ENCODE measurements at regions not wholly inside any gene's neighbourhood (a gene's known extent, or its start where the extent isn't known, plus 50 kb on each side); places are given as distances from the start of the nearest gene placed in this dataset.

GRCh38 chr3:189041482-189042090 is 130.2 kb upstream of the TPRG1 start:
- in situ Hi-C loops (cut with MboI; ENCODE audit: low sequenced_read_pairs) = no loop called here

DNA sequence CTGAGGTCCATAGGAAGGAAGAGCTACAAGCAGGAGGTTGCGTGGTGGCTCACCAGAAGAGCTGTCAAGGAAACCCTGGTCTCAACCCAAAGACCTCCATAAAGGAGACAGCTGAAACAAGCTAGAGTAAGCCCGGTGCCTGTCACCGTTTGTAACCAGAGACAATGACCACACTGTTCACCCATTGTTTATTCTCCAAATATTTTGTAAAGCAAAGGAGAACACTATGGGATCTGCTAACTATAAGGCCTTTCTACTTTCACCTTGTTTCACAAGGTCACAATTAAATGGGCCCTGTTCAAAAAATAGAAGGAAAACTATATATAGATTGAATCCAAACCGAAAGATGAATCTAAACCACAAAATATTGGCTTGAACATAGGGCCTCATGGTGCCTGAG is 128.9 kb upstream of the TPRG1 start:
- in situ Hi-C loops (cut with MboI; ENCODE audit: low sequenced_read_pairs) = no loop called here

DNA sequence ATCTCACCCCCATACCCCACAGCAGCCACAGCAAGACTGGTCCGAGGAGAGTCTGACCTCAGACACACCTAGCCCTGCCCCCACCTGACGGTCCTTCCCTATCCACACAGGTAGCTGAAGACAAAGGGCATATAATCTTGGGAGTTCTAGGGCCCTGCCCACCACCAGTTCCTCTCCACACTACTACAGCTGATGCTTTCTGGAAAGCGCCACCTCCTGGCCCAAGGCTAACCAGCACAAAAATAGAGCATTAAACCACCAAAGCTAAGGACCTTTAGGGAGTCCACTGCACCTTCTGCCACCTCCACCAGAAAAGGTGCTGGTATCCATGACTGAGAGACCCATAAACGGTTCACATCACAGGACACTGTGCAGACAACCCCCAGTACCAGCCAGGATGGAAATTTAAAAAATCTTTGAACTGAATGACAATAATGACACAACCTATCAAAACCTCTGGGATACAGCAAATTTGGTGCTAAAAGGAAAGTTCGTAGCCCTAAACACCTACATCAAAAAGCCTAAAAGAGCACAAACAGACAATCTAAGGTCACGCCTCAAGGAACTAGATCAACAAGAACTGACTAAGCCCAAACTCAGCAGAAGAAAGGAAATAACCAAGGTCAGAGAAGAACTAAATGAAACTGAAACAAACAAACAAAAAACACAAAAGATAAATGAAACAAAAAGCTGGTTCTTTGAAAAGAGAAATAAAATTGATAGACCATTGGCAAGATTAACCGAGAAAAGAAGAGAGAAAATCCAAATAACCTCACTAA is 122.1 kb upstream of the TPRG1 start:
- in situ Hi-C loops (cut with MboI; ENCODE audit: low sequenced_read_pairs) = no loop called here

- in situ Hi-C loops (cut with MboI; ENCODE audit: low sequenced_read_pairs) = no loop called here
Measured at GRCh38 chr3:189053322-189053721, 118.4 kb upstream of the TPRG1 start.

DNA sequence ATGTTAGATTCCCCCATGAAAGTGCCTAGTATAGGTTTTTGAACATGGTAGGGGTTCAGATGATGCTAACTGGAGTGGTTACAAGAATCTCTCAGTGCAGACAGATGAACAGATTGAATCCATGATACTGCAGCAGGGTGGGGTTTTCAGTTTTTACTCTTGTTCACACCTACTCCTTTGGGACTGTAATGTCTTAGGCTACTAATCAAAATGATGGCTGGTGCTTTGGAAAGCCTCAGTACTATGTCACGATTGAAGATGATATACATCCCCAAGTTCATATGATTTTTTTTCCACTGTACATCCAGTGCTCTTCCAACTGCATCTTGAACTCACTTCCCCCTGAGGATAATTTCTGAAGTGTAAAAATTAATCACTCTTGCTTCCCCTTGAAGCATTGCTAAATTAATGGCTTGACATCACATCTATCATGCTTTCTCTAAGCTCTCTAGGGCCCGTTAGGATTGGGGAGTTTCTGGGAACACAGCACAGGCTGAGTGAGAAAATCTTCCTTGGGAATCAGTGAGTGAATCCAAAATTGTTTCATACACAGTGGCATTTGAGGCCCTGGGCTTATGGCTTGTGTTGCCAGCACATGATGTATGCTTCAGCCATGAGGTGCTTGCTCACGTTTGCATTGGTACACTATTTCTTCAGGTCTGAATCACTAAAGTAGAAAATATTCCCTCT is 115.0 kb upstream of the TPRG1 start:
- in situ Hi-C loops (cut with MboI; ENCODE audit: low sequenced_read_pairs) = no loop called here

GRCh38 chr3:189057369-189057768 is 114.4 kb upstream of the TPRG1 start:
- in situ Hi-C loops (cut with MboI; ENCODE audit: low sequenced_read_pairs) = no loop called here

- in situ Hi-C loops (cut with MboI; ENCODE audit: low sequenced_read_pairs) = no loop called here
Measured at GRCh38 chr3:189058071-189058470, 113.7 kb upstream of the TPRG1 start.

GRCh38 chr3:189070965-189071364 is 100.8 kb upstream of the TPRG1 start:
- in situ Hi-C loops (cut with MboI; ENCODE audit: low sequenced_read_pairs) = no loop called here

DNA sequence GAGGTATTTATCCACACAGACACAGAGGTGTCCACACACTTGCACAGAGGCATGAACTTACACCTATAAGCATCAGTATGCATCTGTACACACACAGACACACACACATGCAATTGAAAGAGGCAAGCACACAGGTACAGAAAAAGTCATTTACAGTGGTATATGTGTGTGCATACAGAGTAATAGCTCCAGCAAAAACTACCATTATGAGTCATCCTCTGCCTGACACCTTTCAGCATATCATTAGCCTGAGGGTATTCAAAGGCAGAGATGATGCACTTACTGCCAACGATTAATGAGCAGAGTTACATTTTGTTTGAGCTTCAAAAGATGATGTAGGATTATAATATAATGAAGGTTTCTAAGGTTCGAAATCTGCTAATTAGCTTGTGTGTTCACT is 100.3 kb upstream of the TPRG1 start:
- in situ Hi-C loops (cut with MboI; ENCODE audit: low sequenced_read_pairs) = no loop called here

DNA sequence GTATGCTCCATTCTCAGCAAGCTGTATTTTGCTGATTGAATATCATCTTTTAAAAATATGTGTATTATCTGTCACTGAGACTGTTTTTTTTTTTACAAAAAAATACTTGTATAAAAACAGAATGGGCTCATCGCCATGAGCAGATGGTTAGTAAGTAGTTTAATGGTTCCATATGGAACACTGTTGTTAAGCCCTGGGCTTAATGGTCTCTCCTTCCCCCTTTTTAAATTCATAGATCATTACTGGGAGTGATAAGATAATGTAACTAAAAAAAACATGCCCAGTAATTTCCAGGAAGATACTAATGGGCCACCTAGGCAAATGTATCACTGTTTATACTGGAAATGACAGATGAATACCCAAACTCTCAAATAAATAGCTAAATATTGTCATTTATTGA is 95.3 kb upstream of the TPRG1 start:
- in situ Hi-C loops (cut with MboI; ENCODE audit: low sequenced_read_pairs) = no loop called here

DNA sequence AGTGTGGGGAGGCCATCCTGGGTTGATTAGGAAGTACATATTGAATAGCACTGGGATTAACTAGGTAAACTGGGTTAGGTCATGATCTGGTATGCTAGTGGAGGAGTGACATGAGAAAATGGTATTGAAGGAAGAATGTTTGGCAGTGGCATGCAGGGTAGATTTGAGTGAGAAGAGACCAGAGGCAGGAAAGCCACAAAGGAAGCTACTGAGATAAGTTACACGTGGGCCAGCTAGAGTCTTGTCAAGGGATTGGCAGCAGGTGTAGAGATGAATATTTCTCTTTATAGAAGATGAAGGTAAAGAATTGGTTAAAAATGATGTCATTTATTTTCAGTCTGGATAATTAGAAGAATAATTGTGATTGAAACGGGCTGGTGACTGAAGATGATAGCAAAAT is 91.0 kb upstream of the TPRG1 start:
- in situ Hi-C loops (cut with MboI; ENCODE audit: low sequenced_read_pairs) = no loop called here

- in situ Hi-C loops (cut with MboI; ENCODE audit: low sequenced_read_pairs) = no loop called here
Measured at GRCh38 chr3:189082666-189083427, 88.9 kb upstream of the TPRG1 start.

- in situ Hi-C loops (cut with MboI; ENCODE audit: low sequenced_read_pairs) = no loop called here
Measured at GRCh38 chr3:189084620-189085019, 87.2 kb upstream of the TPRG1 start.

DNA sequence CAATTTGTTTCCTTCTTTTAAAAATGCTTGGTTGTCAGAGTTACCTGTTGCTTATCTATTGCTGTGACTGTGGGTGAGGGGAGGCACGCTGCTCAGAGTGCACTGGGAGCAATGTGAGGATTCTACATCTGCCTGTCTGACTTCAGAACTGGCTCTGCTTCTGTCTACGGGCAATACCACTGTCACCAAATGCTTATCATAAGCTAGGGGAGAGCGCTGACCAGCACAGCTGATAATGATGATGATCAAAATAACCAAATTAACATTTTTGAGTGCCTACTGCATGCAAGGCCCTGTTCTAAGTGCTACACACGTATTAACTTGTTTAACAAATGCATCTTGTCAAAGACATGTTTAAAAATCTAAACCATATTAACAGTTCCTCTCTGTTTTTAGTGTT is 79.2 kb upstream of the TPRG1 start:
- in situ Hi-C loops (cut with MboI; ENCODE audit: low sequenced_read_pairs) = no loop called here

- in situ Hi-C loops (cut with MboI; ENCODE audit: low sequenced_read_pairs) = no loop called here
Measured at GRCh38 chr3:189094539-189094938, 77.2 kb upstream of the TPRG1 start.

DNA sequence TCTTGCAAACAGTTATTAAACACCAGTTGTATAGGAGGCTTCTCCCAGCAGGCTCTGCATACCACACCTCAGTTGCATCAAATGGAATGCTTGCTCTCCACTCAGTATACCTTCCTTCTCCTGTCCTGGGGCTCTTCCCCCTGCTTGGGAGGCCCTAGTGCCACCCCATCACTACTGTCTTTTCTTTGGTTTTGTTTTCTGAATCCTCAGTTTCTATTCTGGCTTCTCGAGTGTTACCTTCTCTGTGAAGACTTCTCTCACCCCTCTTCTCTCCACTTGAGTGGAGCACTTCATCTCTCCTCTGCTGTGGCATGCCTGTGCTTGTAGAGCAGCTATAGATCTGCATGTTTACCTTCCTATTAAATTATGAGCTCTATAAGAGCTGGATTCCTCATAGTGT is 75.7 kb upstream of the TPRG1 start:
- in situ Hi-C loops (cut with MboI; ENCODE audit: low sequenced_read_pairs) = no loop called here

DNA sequence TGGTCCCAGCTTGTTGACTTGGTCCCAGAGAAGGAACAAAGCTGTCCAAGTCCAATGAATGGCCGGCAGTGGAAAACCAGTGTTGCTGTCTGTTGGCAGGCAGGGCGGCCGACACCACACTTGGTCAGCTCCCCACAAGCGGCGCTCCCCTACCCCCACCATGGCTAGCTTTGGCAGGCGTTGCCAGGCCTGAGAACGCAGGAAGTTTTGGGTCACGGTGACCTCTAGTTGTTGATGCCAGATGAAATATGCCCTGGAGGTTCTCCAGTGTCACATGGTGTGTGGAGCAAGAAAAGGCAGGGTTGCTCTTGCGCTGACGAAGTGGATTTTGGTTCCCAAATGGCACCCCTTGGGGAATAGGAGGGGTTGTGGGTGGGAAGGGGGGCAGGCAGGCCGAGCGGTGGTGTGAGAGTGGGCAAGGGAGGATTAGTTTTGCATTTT is 72.7 kb upstream of the TPRG1 start:
- in situ Hi-C loops (cut with MboI; ENCODE audit: low sequenced_read_pairs) = no loop called here

DNA sequence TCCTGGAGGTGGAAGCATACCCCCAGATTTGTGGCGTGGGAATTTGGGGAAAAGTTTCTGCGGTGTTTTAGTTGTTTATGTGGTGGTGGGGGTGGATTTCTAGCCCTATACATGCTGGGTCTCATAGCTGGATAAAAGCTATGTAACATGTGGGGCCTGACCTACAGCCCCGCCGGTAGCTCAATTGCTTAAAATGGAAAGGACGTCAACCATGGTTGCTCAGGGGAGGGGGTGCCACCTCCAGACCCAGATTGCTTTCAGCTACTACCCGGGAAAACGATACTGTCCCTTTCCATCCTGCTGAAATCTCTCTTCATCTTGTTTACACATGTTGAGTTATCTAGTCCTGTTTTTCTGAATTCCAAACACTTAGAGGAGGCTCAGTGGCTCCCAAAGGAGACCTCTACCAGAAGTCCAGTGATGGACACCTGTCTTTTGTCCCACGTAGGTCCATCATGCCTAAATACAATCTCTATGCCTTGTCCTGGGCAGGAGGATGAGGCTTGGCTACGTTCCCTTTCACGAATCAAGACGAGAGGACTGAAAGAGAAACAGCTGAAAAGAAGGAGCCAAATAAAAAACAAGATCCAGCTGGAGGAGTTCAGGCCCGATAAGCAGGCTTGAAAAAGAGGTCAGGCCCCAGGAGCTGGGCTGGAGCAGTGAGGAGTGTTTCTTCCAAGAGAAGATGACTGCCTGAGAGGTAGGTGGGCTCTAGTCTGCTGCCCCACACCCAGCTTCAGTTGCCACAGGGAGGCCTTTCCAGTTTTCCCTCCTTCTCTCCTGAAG is 72.1 kb upstream of the TPRG1 start:
- in situ Hi-C loops (cut with MboI; ENCODE audit: low sequenced_read_pairs) = no loop called here

DNA sequence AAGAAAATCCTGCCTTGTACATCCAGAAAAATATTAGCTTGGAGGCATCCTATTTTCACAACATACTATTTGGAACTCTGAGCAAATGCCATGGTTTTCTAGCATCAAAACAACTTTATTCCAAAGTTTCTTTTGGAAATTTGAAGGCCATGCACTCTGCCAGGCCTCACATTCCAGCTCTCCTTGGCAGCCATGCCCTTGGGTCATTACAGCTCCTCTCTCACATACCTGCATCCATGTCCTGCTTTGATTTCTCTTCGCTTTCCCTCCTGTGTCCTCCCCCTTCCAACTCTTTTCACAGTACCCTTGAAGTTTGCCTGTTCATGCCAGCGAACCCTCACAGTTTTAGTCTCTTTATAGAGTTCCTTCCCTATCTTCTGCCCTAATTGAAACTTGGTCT is 70.9 kb upstream of the TPRG1 start:
- in situ Hi-C loops (cut with MboI; ENCODE audit: low sequenced_read_pairs) = no loop called here

GRCh38 chr3:189101594-189101993 is 70.2 kb upstream of the TPRG1 start:
- in situ Hi-C loops (cut with MboI; ENCODE audit: low sequenced_read_pairs) = no loop called here

DNA sequence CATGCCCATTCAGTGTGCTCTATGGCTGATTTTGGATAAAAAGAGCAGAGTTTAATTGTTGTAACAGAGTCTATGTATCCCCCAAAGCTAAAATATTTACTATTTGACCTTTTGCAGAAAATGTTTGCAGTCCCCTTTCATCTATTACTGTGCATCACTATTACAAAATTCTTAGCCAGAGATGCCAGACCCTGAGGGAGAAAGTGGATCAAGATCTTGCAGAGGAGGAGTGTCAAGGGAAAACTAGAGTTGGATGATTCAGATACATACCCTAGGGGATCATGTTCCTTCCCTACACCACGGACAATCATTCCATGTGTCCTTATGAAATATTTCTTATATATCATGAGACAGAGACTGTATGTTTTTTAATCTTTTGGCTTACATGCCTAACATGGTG is 68.6 kb upstream of the TPRG1 start:
- in situ Hi-C loops (cut with MboI; ENCODE audit: low sequenced_read_pairs) = no loop called here
